GM10847 (cell line): ENCODE measurements at regions not wholly inside any gene's neighbourhood (a gene's known extent, or its start where the extent isn't known, plus 50 kb on each side); places are given as distances from the start of the nearest gene placed in this dataset.

Experiments used
- POLR2A ChIP-seq: IDR thresholded peaks from 2 replicates; pipeline ENCODE4 v1.6.1; 2011; ENCODE audit not compliant: insufficient read length; ENCODE audit errors: extremely low read depth

- no peak for TF ChIP-seq POLR2A
These were observed 131.9 kb downstream of the DAD1 start for GRCh38 chr14:22456998-22457594.

DNA sequence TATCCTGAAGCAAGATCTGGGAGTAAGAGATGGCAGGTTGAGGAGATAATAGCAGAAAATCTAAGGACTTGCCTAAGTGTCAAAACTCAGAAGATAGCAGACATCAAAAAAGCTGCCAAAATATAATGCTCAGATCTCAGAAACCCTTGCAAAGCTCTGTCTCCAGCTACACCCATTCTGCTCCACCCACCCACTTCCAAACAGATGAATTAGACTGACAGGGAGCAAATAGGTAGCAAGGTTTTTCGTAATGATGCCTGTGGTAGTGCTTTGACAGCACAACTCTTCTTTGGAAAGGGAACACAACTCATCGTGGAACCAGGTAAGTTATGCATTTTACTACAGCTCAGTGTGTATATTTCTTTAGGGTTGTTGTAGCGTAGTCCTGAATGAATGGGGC, 132.6 kb downstream of the DAD1 start:
- TF ChIP-seq POLR2A: no peak

DNA sequence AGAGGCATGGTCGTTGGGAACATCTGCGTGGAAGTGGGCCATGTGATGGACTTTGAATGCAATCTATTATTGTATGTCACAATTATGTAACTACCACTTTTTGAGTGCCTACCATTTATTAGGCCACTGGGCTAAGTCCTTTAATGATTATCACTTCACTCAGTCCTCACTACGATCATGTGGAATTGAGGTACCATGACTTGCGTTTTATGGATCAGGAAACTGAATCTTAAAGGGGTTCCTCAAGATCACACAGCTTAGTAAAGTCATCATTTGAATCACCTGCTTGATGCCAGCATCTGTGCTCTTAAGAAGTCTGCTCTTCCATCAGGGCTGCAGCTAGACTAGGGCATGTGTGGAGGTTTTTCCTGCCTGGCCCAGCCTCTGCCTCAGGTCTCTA, 136.7 kb downstream of the DAD1 start:
- TF ChIP-seq POLR2A: no peak

DNA sequence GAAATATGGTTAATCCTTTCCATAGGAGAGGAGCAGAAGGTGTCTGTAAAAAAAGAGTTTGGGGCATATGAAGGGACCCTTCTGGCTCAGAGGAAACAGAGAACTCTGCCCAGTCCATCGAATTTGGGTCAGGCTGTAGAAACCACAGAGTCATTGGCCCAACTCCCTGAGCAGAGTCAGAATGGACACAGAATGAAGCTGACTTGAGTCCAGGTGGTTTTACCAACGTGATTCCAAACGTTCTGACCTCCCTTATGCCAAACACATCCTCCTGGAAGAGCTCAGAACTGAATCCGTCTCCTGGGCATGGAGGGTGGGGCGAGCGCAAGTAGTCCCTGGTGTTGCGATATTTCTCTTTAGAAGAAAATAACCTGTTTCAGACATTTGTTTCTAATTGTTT, 138.8 kb downstream of the DAD1 start:
- TF ChIP-seq POLR2A: no peak

DNA sequence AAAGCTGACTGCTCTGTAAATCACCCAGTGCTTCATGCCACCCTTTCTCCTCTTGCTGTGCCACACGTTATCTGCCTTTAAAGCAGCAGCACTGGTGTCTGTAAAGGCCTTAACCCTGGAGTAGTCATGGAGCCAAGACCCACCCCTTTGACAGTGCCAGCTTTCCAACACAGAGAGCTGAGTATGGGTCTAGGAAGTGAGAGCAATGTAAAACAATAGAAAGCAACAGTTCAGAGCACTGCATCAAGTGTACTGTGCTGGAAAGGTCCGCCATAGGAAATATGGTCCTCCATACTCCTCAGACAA, 139.5 kb downstream of the DAD1 start:
- TF ChIP-seq POLR2A: no peak

- TF ChIP-seq POLR2A: no peak
These were observed 140.0 kb downstream of the DAD1 start for GRCh38 chr14:22448905-22449599.

DNA sequence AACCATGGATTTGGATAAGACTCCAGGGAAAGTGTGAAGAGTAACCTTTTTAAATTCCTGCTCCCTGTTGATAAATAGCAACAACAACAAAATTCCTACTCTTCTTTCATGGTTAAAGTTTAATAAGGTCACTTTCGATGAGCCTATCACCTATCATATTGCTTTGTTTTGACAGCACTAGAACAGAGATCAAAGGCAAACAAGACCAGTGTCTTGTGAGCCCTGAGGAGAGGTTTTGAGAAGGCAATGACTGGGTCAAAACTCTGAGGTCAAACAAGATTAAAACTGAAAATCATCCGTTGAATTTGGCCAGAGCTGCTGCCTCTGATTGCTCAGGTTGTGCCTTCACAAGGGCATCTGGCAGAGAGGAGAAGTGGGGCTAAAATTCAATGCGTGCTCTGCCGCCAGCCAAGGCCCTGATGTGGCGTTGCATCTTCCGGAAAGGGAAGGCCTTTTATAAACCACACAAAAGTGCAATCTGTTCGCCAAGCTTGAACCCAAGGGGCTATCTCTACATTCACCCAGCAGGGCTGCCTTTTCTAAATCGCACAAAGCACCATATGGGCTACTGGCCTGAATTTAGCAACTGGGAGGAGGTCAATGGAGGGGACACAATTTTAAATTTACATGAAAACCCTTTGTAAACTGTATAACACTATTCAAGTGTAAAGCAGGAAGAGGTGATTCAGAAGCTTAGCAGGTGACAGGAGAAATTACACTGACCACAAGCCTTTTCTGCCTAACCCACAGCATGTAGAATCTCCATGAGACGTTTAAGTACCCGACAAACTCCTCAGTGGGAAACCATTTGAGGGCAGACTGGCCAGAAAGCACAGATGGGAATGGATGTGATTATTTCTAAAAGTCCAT, 140.8 kb downstream of the DAD1 start:
- TF ChIP-seq POLR2A: no peak

DNA sequence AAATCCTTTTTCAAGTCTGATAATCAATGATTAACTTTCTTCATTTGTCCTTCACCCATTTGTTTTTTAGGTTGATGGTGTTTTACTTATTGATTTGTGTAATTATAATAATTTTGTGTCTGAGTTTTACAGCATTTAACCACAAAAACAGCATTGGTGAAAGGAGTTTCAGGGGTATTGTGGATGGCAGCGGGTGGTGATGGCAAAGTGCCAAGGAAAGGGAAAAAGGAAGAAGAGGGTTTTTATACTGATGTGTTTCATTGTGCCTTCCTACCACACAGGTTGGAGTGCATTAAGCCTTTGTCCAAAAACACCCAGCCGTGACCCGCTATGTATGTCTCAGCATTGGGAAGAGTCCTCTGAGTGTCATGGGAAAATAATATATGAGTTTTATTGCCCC, 150.3 kb downstream of the DAD1 start:
- TF ChIP-seq POLR2A: no peak

- no peak for TF ChIP-seq POLR2A
These were observed 154.0 kb downstream of the DAD1 start for GRCh38 chr14:22434901-22435550.

DNA sequence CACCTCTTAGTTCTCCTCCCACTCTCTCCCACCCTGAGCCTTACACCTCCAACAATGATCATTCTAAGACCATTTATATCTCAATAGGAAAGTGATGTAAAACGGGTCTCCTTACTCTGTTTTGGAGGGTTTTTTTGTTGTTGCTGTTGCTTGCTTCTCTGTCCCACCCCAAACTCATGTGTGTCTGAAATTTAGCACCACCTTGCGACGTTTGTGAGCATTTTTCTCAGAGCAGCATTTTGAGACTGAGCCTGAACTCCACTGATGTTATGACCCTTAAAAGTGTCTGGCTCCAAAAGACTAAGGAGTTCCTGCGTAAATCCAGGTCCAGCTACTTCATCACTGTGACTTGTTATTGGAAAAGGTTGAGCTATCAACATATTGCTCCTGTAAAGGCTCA, 155.0 kb downstream of the DAD1 start:
- no peak for TF ChIP-seq POLR2A

GRCh38 chr14:22433069-22433468, 156.0 kb downstream of the DAD1 start:
- TF ChIP-seq POLR2A: no peak

DNA sequence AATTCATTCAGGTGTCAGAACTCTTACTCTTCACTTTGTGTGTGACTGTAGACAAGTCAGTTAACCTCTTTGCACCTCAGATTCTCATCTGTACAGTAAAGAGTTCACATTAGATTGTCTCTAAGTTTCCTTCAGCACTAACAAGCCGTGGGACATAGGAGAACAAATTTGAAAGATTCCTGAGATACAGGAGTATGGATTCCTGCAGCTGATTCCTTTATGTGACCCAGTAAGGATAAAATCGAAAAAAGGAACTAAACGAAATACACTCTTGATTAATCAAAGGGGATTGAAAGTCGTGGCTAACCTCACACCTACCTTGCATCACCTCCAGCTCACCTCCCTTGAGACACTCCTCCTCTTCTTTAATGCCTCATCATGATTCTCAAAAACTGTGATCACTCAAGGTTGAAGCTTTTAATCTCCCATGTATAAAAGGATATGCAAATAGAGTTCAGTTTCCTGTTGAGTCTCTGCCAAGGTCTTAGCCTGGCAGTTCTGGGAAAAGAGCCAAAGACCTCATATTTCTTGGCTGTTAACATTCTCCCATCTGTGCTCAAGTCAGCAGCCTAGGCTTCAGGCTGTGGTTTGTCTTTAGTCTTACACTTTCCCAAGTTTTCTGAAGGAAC, 156.6 kb downstream of the DAD1 start:
- TF ChIP-seq POLR2A: no peak

- TF ChIP-seq POLR2A: no peak
These were observed 159.3 kb downstream of the DAD1 start for GRCh38 chr14:22429546-22430294.

DNA sequence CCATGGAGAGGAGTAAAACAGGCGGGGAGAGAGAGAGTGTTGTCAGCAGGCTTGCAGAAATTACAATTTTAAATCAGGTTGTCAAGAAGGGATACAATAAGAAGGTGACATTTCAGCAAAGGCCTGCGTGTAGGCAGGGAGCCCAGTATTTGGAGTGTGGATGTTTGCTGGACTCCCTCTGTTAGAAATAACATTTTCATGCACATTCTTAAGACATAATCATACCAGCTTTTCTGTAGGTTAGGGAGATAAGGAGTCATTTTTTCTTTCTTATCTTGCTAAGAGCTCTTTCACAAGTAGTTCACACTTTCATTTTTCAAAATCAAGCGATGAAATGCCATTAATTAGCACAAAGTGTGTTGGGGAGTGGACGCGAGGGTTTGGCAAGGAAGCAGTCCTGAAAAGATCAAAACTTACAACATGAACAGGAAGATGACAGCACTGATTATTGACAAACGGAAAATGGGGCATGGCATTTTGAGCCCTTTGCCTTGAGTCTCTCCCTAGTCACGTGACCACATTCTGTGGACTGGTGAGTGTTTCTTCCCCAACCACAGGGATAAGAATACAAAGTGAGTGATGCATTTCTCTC, 160.2 kb downstream of the DAD1 start:
- TF ChIP-seq POLR2A: no peak

DNA sequence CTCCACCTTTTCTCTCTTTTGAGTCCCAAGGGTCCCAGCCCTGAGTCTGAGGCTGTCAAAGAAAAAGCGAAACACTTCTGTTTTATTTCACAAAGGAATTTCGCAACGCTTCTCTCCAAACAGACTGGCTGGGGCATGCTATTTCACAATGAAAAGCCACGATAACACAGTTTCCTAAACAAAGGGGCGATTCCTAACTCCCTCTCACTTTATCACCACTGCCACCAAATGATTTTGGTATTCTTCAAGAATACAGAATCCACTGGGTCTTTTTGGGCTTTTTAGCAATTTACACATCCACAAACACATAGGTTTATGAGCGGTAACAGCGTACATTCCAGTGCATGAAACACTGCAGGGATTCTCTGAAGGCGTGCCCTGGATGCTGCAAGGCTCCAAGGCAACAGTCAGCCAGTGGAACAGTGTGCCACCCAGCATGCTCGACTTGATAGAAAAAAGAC, 161.2 kb downstream of the DAD1 start:
- no peak for TF ChIP-seq POLR2A

GRCh38 chr14:22426711-22427110, 162.3 kb downstream of the DAD1 start:
- TF ChIP-seq POLR2A: no peak
